ENCODE measurements at regions not wholly inside any gene's neighbourhood (a gene's known extent, or its start where the extent isn't known, plus 50 kb on each side); places are given as distances from the start of the nearest gene placed in this dataset.

- DNase-seq (ENCODE audit: low read depth): no peak
- H3K4me3 ChIP-seq (ENCODE audit: control insufficient read depth, low read depth, low read length): no peak overlapping the region
- no peak for TF ChIP-seq CTCF (conservative IDR thresholded peaks at IDR 0.05; ENCODE audit: control insufficient read depth, insufficient read depth, low read depth, low read length)
Observed at GRCh38 chr14:32265584-32265983, 62.5 kb upstream of the RNU6-8 start.

DNA sequence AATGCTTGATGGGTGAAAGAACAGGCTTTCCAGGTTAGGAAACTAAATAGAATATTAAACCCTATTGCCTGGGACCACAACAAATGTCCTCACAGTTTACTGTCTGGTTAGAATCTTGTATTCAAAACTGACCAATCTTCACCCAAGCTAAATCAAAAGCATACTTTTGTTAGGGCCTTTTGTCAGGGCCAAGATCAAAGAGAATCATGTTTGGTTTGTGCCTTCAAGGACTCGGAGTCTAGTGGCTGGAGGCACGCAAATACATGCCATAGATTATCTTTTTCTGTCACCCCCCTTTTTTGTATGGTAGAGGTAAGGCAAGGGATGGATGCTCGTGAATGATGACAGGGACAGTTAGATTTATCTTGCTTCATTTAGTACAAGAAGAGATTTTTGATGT, 51.1 kb upstream of the AKAP6 start:
- no peak for TF ChIP-seq CTCF (conservative IDR thresholded peaks at IDR 0.05; ENCODE audit: control insufficient read depth, insufficient read depth, low read depth, low read length)
- DNase-seq (ENCODE audit: low read depth): no peak
- no peak overlapping the region for H3K4me3 ChIP-seq (ENCODE audit: control insufficient read depth, low read depth, low read length)

Measured in fibroblast of mammary gland (primary cell).